HG02623 (cell line): ENCODE measurements at regions not wholly inside any gene's neighbourhood (a gene's known extent, or its start where the extent isn't known, plus 50 kb on each side); places are given as distances from the start of the nearest gene placed in this dataset.

Experiments
- ATAC-seq: cut with Tn5 transposase; IDR thresholded peaks from one replicate; pipeline ENCODE4 v1.9.1; 2021; ENCODE audit warnings: moderate library complexity; ENCODE audit not compliant: unreplicated experiment

DNA sequence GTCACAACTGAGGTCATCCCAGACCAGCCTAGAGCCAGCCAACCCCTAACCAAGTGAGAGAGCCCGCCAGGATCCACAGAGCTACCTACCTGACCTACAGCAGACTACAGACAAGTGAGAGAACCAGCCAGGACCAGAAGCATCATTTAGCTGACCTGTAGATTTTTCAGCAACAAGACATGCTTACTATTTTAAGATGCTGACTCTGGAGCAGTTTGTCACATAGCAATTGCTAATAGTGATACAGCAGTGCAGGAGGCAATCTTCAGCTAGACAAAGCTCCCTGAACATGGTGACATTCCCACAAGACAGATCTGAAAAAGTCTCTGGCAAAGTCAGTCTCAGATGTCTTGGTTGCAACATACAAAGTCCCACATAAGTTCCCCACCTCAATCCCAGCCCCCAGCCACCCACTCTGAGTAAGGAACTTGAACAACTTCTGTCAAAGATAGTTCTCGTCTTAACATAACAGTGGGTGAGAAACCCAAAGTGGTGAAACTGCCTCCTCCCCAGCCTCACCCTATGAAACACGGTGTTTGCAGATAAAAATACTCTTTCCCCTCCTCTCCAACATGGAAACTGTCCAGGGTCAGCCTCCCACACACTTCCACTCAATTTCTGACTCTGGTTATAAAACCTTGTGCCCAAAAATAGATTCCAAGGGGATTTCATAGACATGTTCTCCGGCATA, 120.3 kb upstream of the SLC6A11 start:
- no peak for ATAC-seq

DNA sequence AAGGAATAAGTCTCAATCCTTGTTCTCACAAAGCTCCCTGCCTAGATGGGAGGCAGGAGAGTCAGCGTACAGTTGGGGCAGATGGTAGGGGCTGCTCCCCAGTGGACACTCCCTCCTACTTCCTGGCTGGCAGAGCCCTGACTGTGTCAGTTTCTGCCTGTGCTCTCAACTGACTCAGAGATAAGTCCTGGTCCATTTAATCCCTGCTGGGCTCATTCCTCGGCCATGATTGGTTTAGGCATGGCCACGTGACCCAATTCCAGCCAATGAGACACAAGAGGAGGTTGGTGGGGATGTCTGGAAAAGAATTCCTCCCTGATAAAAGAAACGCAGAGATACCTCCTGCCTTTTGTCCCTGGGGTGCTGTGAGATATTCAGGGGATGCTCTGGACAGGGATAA, 118.1 kb upstream of the SLC6A11 start:
- no peak for ATAC-seq

GRCh38 chr3:10700821-10701220, 115.2 kb upstream of the SLC6A11 start:
- ATAC-seq: no peak

DNA sequence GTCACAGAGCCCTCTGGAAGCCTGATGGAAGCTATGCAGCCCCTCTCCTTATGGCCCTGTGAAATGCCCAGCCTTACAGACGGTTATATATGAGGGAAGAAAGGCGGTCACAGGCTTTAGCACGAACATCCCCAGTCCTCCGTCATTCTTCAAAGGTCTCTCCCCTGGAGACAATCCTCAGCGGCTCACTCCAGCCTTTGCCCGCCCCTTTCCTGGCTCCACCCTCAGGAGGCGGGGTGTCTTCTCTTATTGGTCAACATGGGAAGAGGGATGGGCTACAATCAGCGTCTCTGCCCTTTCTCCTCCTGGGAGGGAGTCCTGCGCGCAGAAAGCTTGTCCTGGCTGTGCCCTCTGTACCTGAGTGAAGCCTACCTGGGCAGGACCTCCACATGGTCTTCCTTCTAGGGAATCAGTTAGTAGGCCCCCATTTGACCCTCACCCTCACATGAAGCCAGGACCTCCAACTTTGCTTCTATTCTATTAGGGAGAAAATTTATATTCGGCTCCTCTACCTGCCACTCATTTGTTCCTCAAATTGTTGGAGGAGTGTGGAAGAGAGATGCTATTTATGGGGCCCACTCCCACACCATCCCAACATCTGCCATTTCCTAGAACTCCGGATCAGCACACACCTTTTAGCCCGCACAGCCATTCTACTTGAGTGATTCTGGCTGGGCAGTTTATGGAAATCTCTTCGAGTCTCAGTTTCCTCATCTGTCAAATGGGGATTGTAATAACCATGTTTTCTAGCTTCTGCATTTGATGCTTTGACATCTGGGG, 112.9 kb upstream of the SLC6A11 start:
- no peak for ATAC-seq

DNA sequence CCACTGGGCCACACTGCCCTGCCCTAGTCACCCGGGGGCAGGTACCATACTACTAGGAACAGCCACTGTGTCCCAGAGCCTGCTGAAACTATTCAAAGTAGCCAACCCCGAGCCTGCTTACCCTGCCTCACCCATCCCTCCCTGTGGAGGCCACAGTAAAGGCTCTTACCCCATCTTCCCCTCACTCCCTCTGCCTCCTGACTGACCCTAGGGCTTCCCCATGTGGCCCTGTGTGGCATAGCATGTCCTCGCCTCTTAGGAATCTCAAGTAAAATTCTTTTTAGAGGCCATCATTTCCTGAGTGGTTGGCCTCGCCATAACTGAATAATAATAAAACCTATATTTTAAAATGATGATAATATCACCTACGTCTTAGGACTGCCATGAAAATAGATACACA, 112.2 kb upstream of the SLC6A11 start:
- no peak for ATAC-seq

GRCh38 chr3:10706156-10706739, 109.8 kb upstream of the SLC6A11 start:
- no peak for ATAC-seq

- no peak for ATAC-seq
These were observed 109.2 kb upstream of the SLC6A11 start for GRCh38 chr3:10706740-10707399.

DNA sequence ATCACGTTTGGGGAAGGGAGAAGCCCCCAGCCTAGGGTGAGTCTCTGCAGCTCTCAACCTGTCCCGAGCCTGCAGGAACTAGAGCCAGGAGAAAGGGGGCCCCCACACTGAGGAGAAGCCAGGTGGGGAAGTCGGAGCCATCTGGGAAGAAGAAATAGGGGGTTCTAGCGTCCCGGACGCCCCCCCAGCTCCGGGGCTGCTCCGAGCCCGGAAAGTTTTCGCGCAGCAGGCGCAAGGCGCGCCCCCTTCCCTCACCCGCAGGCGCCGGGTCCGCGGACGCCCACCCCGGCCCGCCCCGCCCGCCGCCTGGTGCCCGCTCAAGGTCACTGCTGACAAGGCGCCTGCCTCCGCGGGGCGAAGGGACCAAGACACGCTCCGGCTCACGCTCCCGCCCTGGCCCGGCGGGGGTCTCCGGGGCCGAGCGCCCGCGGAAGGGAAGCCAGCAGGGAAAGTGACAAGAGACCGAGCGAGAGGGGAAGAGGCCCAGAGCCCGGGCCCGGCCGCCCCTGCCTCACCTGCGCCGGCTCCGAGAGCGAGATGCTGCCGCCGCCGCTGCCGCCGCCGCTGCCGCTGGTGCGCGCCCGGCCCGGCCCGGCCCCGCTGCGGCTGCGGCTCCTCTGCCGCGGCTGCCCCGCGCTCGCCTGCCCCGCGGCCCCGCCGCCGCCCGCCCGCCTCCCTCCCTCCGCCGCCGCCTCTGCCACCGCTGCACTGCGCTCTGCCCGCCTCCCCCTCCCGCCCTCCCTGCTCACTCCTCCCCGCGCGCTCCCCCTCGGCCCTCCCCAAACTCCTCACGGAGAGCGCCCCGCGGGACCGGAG, 108.4 kb upstream of the SLC6A11 start:
- ATAC-seq: no peak

DNA sequence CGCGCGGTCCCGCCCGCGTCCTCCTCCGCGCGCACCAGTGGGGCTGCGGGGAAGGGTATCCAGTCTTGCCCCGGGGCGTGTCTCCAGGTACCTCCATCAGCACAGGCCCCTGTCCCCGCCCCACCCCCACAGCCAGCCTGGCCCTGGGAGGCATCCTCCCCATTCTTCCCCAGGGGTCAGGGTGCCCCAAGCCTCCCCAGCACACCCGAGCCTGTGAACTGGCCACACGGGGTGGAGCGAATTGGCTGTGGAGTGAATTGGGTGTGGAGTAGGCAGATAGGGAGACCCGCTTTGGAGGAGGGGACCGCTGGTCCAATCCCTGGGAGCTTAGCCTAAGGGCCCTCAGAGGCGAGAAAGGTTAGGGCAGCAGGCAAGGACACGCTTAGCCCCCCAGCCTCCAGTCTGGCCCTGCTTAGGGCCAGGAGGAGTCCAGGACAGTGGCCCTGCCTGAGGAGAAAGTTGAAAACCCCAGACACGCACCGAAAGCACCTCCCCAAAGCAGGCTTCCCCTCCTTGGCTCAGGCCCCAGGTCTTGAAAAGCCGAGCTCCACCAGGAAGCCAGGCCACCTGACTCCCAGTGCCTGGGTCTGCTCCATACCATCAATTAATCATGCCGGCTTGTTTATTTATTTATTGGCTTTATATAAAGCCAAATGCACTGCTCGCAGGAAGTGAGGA, 107.7 kb upstream of the SLC6A11 start:
- no peak for ATAC-seq

DNA sequence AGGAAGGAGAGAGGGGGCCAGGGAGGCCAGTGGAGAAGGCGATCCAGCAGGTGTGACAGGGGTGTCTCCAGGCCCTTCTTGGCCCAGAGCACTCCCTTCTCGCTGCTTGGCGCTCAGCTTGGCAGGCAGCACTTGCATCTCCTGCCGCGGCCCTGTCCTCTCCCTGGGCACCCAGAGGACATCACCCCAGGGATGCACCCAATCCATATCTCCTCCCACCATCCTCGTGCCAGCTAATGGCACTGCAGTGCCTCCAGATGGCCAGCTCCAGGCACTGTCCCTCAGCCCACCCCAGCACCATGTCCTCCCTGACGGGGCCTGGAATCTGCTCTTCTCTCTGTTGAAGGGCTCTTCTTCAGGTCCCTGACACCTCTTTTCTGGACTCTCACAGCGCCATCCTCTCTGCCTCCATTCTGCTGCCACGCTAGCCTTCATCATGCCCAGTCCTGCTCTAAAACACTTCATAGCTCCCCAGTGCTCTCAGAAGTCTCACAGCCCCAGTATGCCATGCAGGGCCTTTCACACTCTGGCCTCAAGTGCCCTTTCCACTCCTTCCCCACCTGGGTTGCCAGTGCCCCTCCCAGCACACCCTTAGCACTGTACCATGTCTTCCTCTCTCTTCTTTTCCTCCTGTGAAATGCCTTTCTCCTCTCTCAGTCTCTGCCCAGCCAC, 106.8 kb upstream of the SLC6A11 start:
- ATAC-seq: no peak

DNA sequence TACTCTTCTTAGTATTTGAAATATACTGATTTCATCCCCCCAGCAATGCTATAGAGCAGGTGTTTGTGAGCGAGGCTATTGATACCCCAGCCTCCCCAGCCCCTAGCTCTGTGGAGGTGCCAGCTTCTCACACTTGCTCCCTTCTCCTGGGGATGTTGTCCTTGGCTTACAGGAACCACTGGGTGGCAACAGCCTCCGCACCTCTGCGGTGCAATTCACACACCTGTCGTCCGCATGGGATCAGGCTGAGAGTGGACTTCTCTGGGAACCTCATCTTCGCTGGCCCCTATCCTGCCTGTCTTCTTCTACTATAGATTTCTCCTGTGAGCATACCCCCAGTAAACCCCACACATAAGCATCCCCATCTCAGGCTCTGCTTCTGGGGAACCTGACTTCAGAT, 103.9 kb upstream of the SLC6A11 start:
- ATAC-seq: no peak

GRCh38 chr3:10713656-10714055, 102.4 kb upstream of the SLC6A11 start:
- ATAC-seq: no peak

- ATAC-seq: no peak
These were observed 100.1 kb upstream of the SLC6A11 start for GRCh38 chr3:10715886-10716285.

GRCh38 chr3:10716964-10717363, 99.1 kb upstream of the SLC6A11 start:
- no peak for ATAC-seq

DNA sequence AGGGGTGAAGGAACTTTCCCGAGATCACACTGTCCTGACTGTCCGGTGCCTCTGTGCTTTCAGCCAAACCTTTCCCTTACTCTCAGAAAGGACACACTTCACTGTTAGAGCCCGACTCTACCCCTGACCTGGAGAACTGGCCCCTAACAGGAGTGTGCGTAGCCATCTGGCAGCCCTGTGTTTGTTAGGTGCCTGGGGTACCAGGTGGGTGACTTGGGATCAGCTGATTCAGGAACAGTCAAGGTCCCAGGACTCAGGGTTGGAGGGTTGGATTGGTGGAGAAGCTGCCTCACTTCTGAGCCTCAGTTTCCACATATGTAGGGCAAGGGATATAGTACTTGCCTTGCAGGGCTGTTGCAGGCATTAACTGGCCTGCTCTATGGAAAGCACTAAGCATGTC, 98.3 kb upstream of the SLC6A11 start:
- no peak for ATAC-seq

- ATAC-seq: no peak
These were observed 94.9 kb upstream of the SLC6A11 start for GRCh38 chr3:10721101-10721500.

GRCh38 chr3:10722911-10723310, 93.1 kb upstream of the SLC6A11 start:
- no peak for ATAC-seq

- ATAC-seq: no peak
These were observed 92.0 kb upstream of the SLC6A11 start for GRCh38 chr3:10723991-10724390.

DNA sequence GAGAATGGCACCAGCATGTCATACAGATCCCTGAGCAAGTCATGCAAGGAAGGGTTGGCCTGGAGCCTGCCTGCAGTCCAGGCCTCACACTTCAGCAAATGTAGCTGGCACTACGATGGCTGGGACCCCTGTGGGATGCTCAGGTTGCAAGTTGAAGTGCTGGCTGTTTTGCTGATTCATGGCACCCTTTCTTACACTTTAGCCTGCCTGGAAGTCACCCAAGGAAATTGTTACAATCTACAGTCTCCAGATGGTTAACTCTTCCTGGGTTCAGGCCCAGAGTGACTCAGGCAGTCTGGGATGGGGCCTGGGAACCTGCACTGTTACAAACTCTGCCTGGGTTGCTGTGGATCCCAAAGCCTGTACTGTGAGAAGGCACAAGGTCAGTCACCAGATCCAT, 91.0 kb upstream of the SLC6A11 start:
- ATAC-seq: no peak

GRCh38 chr3:10725846-10726245, 90.2 kb upstream of the SLC6A11 start:
- ATAC-seq: no peak
